Omental fat pad (tissue), 3 donors: ENCODE measurements at regions not wholly inside any gene's neighbourhood (a gene's known extent, or its start where the extent isn't known, plus 50 kb on each side); places are given as distances from the start of the nearest gene placed in this dataset.

Experiments
- ATAC-seq: fragments of 150-250 bp; one replicate; pipeline ENCODE4 v1.9.1; 2016; ENCODE audit warnings: mild to moderate bottlenecking, moderate library complexity; ENCODE audit not compliant: low FRiP score
- DNase-seq: peaks from one replicate; pipeline ENCODE4 v3.0.0-alpha.2; 2019; ENCODE audit warnings: low spot score
- TF ChIP-seq, protein P1 (sequence below), 3 donors: fragments of 450-650 bp; IDR thresholded peaks; one replicate each; pipeline ENCODE4 v1.5.1; 2016 to 2017; ENCODE audit warnings: antibody characterized with exemption in 3 of 3, mild to moderate bottlenecking in 3 of 3, moderate library complexity in 2 of 3

DNA sequence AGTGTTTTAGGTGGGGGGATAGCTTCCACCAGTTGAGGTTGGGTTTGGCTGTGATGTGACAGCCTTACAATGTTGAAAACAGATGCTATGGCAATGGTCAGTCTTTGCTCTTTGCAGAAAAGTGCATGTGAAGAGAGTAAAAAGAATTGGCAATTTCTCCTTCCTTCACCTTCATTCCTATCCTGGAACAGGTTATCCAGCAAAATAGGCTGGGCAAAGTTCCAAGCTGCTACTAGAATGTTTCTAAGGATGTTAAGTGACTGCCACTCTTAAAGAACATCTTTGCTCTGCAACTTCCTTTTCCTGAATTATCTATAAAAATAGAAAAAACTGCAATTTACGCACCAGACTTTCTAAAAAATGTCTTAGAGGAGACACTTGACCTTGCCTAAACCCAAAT lies 50.1 kb upstream of the MYCBP2 start:
- ATAC-seq (no peak), DNase-seq (no peak)
- TF ChIP-seq, protein P1, sequence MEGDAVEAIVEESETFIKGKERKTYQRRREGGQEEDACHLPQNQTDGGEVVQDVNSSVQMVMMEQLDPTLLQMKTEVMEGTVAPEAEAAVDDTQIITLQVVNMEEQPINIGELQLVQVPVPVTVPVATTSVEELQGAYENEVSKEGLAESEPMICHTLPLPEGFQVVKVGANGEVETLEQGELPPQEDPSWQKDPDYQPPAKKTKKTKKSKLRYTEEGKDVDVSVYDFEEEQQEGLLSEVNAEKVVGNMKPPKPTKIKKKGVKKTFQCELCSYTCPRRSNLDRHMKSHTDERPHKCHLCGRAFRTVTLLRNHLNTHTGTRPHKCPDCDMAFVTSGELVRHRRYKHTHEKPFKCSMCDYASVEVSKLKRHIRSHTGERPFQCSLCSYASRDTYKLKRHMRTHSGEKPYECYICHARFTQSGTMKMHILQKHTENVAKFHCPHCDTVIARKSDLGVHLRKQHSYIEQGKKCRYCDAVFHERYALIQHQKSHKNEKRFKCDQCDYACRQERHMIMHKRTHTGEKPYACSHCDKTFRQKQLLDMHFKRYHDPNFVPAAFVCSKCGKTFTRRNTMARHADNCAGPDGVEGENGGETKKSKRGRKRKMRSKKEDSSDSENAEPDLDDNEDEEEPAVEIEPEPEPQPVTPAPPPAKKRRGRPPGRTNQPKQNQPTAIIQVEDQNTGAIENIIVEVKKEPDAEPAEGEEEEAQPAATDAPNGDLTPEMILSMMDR (IDR thresholded peaks at IDR 0.05), result no peak
